ENCODE measurements at regions not wholly inside any gene's neighbourhood (a gene's known extent, or its start where the extent isn't known, plus 50 kb on each side); places are given as distances from the start of the nearest gene placed in this dataset.
"Not testable (repeated sequence)": the region's sequence is repeated elsewhere in the genome, so short reads cannot be mapped to it uniquely, and the experiment has no call there.

GRCh38 chr18:76708722-76709353 lies 113.5 kb upstream of the ZNF236 start:
- Mint-ChIP-seq H3K36me3 (ENCODE audit: low read depth) (no peaks in the 10 kb centered on the region), H3K4me1 (peaks cover 3% of the 10 kb centered on the region), H3K9me3 (no peaks in the 10 kb centered on the region), H3K27ac (no peak overlapping the region), H3K27me3 (peaks cover 4% of the 10 kb centered on the region), H3K4me3 (no peak overlapping the region)
- no peak for ATAC-seq
- DNase-seq, result no peak

- DNase-seq, result no peak
- no peak for ATAC-seq
- H3K4me1 Mint-ChIP-seq, result peaks cover 3% of the 10 kb centered on the region
Observed at GRCh38 chr18:76708071-76708721, 114.2 kb upstream of the ZNF236 start.

GRCh38 chr18:76707534-76707933 lies 114.8 kb upstream of the ZNF236 start:
- DNase-seq (no peak), ATAC-seq (no peak)
- Mint-ChIP-seq H3K27ac (no peak overlapping the region), H3K4me1 (peaks cover 3% of the 10 kb centered on the region), H3K36me3 (ENCODE audit: low read depth) (no peaks in the 10 kb centered on the region), H3K27me3 (peaks cover 10% of the 10 kb centered on the region), H3K4me3 (no peak overlapping the region), H3K9me3 (no peaks in the 10 kb centered on the region)

More at GRCh38 chr18:76708071-76708721, 114.2 kb upstream of the ZNF236 start:
- no peak overlapping the region for H3K4me3 Mint-ChIP-seq
- H3K27me3 Mint-ChIP-seq, result peaks cover 5% of the 10 kb centered on the region
- H3K36me3 Mint-ChIP-seq (ENCODE audit: low read depth), result no peaks in the 10 kb centered on the region
- H3K27ac Mint-ChIP-seq, result no peak overlapping the region
- H3K9me3 Mint-ChIP-seq, result no peaks in the 10 kb centered on the region

- not testable (repeated sequence) for H3K36me3 Mint-ChIP-seq (ENCODE audit: low read depth); H3K4me1 Mint-ChIP-seq; H3K27ac Mint-ChIP-seq; H3K9me3 Mint-ChIP-seq; H3K4me3 Mint-ChIP-seq; ATAC-seq; DNase-seq
- peaks cover 14% of the 10 kb centered on the region for H3K27me3 Mint-ChIP-seq
Observed at GRCh38 chr18:76704589-76704988, 117.8 kb upstream of the ZNF236 start.

- ATAC-seq (no peak), DNase-seq (no peak)
- Mint-ChIP-seq H3K36me3 (ENCODE audit: low read depth) (no peaks in the 10 kb centered on the region), H3K4me3 (no peak overlapping the region), H3K27me3 (peaks cover 38% of the 10 kb centered on the region), H3K4me1 (no peaks in the 10 kb centered on the region), H3K9me3 (no peaks in the 10 kb centered on the region), H3K27ac (no peak overlapping the region)
Observed at GRCh38 chr18:76699923-76700322, 122.4 kb upstream of the ZNF236 start.

DNA sequence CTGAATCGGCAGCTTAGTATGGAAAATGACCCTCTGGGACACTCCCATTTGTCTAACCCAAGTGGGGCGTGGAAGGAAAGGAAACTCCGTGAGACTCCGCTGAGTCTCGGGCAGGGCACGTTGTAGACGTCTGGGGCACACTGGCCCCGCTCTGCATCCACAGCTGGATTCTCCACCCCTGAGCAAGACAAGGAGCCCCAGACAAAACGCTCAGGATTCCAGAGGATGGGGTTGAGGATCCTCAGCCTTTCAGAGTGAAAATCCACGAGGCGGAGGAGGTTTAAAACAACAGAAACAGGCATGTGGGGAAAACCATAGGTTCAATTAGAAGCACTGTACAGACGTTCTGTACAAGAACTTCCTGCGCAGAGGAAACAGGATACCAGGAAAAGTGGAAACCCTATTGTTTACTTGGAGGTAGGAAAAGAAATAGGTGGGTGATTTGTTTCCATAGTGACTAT lies 124.9 kb upstream of the ZNF236 start:
- peaks cover 41% of the 10 kb centered on the region for H3K27me3 Mint-ChIP-seq
- no peak for DNase-seq
- ATAC-seq, result no peak
- no peaks in the 10 kb centered on the region for H3K9me3 Mint-ChIP-seq
- no peaks in the 10 kb centered on the region for H3K4me1 Mint-ChIP-seq
- no peaks in the 10 kb centered on the region for H3K36me3 Mint-ChIP-seq (ENCODE audit: low read depth)
- no peak overlapping the region for H3K4me3 Mint-ChIP-seq
- H3K27ac Mint-ChIP-seq, result no peak overlapping the region

DNA sequence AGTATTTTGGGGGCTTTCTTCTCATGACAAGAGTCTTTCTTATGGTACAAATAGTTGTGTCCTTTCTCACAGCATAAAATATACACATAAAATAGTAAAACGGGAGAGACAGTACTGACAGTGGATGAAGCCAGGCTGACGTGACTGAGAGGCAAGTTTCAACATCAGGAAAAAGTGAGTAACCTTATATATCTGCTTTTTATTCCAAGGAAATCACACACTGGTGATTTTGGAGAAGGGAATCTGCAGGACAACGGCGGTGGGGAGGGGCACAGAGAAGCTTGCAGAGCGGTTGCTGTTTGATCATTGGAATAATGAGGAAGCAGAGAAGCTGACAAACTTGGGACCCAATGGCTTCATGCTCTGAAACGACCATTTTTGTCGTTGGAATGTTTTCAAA lies 130.6 kb upstream of the ZNF236 start:
- Mint-ChIP-seq H3K27me3 (peaks cover 53% of the 10 kb centered on the region), H3K9me3 (no peaks in the 10 kb centered on the region)
- no peak for DNase-seq

DNA sequence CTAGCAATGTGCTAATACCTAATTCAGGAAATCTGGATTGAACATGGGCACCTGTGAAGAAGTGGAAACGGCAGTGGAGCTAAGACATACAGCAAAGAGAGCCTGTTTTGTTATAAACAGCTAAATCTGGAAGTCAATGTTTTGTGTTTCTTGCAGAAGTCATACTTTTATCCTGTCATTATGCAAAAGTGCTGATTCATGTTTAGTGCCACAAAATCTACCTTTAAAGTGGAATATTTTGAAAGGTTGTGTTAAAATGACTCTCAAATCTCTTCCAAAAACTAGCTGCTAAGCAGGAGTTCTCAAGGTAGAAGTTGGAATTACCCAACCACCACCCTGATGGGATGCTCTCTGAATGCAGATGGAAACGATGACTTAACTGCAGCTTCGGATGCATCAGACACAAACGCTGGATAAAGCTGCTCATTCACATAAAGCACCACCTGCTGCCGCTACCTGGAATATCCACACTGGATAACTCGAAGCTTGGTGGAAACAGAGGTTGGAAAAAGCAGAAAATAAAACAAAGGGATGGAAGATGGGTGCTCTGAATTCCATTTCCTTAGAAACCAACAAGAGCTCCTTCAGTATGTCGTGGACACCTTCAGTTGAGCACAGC lies 132.6 kb upstream of the ZNF236 start:
- no peak overlapping the region for H3K4me3 Mint-ChIP-seq
- H3K9me3 Mint-ChIP-seq, result no peaks in the 10 kb centered on the region
- H3K27me3 Mint-ChIP-seq, result peaks cover 57% of the 10 kb centered on the region
- H3K27ac Mint-ChIP-seq, result no peak overlapping the region
- no peaks in the 10 kb centered on the region for H3K36me3 Mint-ChIP-seq (ENCODE audit: low read depth)
- no peak for DNase-seq
- ATAC-seq, result no peak
- peaks cover 18% of the 10 kb centered on the region for H3K4me1 Mint-ChIP-seq

More for the DNA sequence above, 130.6 kb upstream of the ZNF236 start:
- Mint-ChIP-seq H3K27ac (no peak overlapping the region), H3K36me3 (ENCODE audit: low read depth) (no peaks in the 10 kb centered on the region), H3K4me1 (peaks cover 13% of the 10 kb centered on the region), H3K4me3 (no peak overlapping the region)
- ATAC-seq, result no peak

DNA sequence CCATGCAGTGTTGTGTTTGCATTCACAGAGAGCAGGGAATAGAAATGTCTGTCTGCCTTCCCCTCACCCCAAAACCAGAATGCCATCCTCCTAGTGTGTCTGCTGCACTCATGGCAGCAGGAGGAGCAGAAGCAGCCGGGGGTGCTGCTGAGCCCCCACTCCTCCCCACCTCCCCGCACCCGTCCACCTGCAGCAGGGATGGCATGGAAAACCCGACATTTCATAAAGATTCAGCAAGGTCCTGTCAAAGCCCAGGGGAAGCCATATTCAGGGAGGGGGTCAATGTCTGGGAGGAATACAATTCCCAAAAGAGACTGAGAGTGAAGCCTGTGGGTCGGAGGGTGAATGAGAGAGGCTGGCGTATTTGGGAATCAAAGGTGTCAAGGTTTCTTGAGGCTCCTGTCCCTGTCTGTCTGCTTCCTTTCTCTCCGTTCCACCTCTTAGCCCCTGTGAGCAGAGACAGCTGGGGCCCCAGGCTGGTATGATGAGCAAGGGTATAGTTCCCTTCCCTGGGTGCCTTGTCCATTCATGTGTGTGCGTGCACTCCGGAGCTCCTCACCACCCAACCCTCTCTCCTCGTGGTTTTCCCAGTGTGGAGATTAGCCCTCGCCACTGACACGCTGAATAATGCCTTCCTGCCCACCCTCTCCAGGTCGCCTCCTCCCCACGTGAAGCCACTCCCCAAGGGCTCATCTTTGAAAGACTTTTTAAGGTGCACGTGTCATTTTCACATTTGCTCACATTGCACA lies 133.5 kb upstream of the ZNF236 start:
- H3K4me1 Mint-ChIP-seq, result peaks cover 18% of the 10 kb centered on the region
- no peaks in the 10 kb centered on the region for H3K36me3 Mint-ChIP-seq (ENCODE audit: low read depth)
- ATAC-seq, result no peak
- peaks cover 58% of the 10 kb centered on the region for H3K27me3 Mint-ChIP-seq
- H3K9me3 Mint-ChIP-seq, result no peaks in the 10 kb centered on the region
- no peak for DNase-seq
- H3K27ac Mint-ChIP-seq, result no peak overlapping the region
- no peak overlapping the region for H3K4me3 Mint-ChIP-seq

GRCh38 chr18:76687304-76687962 lies 134.9 kb upstream of the ZNF236 start:
- Mint-ChIP-seq H3K4me1 (peaks cover 18% of the 10 kb centered on the region), H3K9me3 (no peaks in the 10 kb centered on the region), H3K27me3 (peaks cover 51% of the 10 kb centered on the region), H3K4me3 (no peak overlapping the region), H3K36me3 (ENCODE audit: low read depth) (no peaks in the 10 kb centered on the region), H3K27ac (no peak overlapping the region)
- ATAC-seq (peak; percentile 82), DNase-seq (peak; percentile 46)

DNA sequence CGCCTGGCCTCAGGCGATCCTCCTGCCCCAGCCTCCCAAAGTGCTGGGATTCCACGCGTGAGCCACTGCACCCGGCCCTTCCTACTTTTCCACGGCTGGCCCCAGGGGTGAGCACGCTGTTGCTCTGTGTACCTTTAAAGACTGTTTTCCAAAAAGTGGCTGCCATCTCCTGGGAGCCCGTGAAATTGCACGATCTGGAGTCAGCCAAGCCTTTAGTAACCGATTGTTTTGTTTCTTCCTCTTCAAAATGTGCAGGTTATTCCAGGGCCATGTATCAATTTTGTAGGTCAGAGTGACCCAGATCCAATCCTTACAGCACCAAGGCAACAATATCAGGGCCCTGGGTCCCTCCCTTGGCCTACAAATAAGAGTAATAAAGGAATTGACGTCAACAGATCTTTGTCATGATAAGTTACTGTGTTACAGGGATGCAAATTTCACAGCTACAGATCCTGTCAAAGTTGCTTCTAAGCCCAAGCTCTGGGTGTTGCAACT lies 135.6 kb upstream of the ZNF236 start:
- Mint-ChIP-seq H3K9me3 (no peaks in the 10 kb centered on the region), H3K27me3 (peaks cover 52% of the 10 kb centered on the region), H3K4me1 (peaks cover 18% of the 10 kb centered on the region), H3K36me3 (ENCODE audit: low read depth) (no peaks in the 10 kb centered on the region), H3K4me3 (peak overlapping the region; percentile 30), H3K27ac (peak overlapping the region; percentile 40)
- ATAC-seq (peak; percentile 36), DNase-seq (peak; percentile 14)

GRCh38 chr18:76685860-76686259 lies 136.5 kb upstream of the ZNF236 start:
- ATAC-seq, result no peak
- Mint-ChIP-seq H3K36me3 (ENCODE audit: low read depth) (no peaks in the 10 kb centered on the region), H3K27me3 (peaks cover 48% of the 10 kb centered on the region), H3K4me3 (no peak overlapping the region), H3K4me1 (peaks cover 18% of the 10 kb centered on the region), H3K9me3 (no peaks in the 10 kb centered on the region), H3K27ac (no peak overlapping the region)
- DNase-seq, result no peak

- Mint-ChIP-seq H3K36me3 (ENCODE audit: low read depth) (no peaks in the 10 kb centered on the region), H3K27me3 (peaks cover 46% of the 10 kb centered on the region), H3K4me1 (peaks cover 18% of the 10 kb centered on the region), H3K27ac (no peak overlapping the region), H3K4me3 (no peak overlapping the region), H3K9me3 (no peaks in the 10 kb centered on the region)
- ATAC-seq (no peak), DNase-seq (no peak)
Observed at GRCh38 chr18:76685402-76685801, 137.0 kb upstream of the ZNF236 start.

DNA sequence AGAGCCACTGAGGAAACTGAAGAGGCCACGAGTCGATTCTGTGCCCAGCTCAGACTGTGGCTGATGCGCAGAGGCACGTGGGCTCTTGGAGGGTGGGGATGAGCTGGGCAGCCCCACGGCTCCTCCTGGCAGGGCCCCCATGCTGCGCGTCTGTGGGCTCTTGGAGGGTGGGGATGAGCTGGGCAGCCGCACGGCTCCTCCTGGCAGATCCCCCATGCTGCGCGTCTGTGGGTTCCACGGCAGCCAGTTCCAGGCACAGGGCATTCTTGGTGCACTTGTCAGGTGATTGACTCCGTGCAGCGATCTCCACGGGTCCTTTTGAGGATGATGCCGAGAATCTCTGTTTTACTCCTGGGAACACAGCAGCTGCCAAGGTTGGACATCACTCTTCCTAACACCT lies 138.1 kb upstream of the ZNF236 start:
- Mint-ChIP-seq H3K4me1 (peaks cover 17% of the 10 kb centered on the region), H3K27me3 (peaks cover 35% of the 10 kb centered on the region), H3K27ac (no peak overlapping the region), H3K36me3 (ENCODE audit: low read depth) (no peaks in the 10 kb centered on the region), H3K9me3 (no peaks in the 10 kb centered on the region), H3K4me3 (no peak overlapping the region)
- ATAC-seq (no peak), DNase-seq (no peak)

All from activated naive CD8-positive, alpha-beta T cell treated with anti-CD3 and anti-CD28 coated beads, Interleukin-2, amount 50 U/mL, for 24 hours (primary cell).